ENCODE measurements at regions not wholly inside any gene's neighbourhood (a gene's known extent, or its start where the extent isn't known, plus 50 kb on each side); places are given as distances from the start of the nearest gene placed in this dataset.

DNA sequence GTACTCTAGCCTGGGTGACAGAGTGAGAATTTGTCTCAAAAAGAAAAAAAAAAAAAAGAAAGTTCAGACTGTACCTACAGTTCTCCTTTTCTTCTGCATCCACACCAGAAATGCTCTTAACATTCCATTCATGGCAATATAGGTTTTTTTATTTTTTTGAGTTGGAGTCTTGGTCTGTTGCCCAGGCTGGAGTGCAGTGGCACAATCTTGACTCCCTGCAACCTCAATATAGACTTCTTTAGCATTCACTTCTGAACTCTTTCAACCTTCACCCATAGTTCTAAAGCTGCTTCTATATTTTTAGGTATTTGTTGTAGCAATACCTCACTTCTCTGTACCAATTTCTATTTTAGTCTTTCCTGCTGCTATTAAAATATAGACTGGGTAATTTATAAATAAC is 1095.7 kb downstream of the FLRT2 start:
- Mint-ChIP-seq H3K27me3 (ENCODE audit: insufficient read depth) (no peaks in the 10 kb centered on the region), H3K4me1 (peaks cover 8% of the 10 kb centered on the region), H3K36me3 (ENCODE audit: low read depth) (no peaks in the 10 kb centered on the region), H3K9me3 (no peaks in the 10 kb centered on the region), H3K4me3 (no peak overlapping the region), H3K27ac (no peak overlapping the region)
- Histone ChIP-seq H3K4me3 (ENCODE audit: low read length) (no peak overlapping the region), H3K4me1 (ENCODE audit: control insufficient read depth, insufficient read depth, low read length) (no peaks in the 10 kb centered on the region), H3K9me3 (ENCODE audit: control insufficient read depth, low read length) (peaks cover 13% of the 10 kb centered on the region), H3K9ac (ENCODE audit: extremely low read depth, low read length, poor library complexity, severe bottlenecking) (no peak overlapping the region), H3K36me3 (ENCODE audit: control insufficient read depth, insufficient read depth, low read length) (no peaks in the 10 kb centered on the region), H3K27ac (ENCODE audit: low read depth, low read length) (no peak overlapping the region), H3K27me3 (ENCODE audit: control insufficient read depth, insufficient read depth, low read length, poor library complexity, severe bottlenecking) (no peaks in the 10 kb centered on the region)
- TF ChIP-seq, protein P1, sequence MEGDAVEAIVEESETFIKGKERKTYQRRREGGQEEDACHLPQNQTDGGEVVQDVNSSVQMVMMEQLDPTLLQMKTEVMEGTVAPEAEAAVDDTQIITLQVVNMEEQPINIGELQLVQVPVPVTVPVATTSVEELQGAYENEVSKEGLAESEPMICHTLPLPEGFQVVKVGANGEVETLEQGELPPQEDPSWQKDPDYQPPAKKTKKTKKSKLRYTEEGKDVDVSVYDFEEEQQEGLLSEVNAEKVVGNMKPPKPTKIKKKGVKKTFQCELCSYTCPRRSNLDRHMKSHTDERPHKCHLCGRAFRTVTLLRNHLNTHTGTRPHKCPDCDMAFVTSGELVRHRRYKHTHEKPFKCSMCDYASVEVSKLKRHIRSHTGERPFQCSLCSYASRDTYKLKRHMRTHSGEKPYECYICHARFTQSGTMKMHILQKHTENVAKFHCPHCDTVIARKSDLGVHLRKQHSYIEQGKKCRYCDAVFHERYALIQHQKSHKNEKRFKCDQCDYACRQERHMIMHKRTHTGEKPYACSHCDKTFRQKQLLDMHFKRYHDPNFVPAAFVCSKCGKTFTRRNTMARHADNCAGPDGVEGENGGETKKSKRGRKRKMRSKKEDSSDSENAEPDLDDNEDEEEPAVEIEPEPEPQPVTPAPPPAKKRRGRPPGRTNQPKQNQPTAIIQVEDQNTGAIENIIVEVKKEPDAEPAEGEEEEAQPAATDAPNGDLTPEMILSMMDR (conservative IDR thresholded peaks at IDR 0.05), result no peak
- DNase-seq, result no peak

DNA sequence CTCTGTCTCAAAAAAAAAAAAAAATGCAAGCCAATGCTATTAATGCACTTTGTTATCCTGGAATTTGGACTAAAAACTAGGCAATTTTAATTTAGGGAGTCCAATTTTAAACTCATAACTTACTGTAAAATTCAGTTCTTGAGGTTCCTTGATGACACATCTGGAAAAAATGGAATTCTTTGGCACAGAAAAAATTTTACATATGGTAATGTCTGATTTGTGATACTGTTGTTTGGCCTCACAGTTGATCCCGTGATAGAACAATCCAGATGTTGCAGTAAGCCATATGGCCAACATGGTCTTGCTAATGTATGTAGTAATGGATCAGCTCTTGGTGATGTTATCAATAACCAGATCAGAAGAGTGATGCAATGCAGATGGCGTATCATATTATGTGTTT is 1089.8 kb downstream of the FLRT2 start:
- 84 to 98% methylated on average over 2 of the region's 2 CpGs for WGBS, 2 experiments (ENCODE audit: insufficient coverage in 1 of 2, insufficient read length in 1 of 2)
- TF ChIP-seq, protein P1 (conservative IDR thresholded peaks at IDR 0.05), result no peak
- no peaks in the 10 kb centered on the region for H3K36me3 Mint-ChIP-seq (ENCODE audit: low read depth)

DNA sequence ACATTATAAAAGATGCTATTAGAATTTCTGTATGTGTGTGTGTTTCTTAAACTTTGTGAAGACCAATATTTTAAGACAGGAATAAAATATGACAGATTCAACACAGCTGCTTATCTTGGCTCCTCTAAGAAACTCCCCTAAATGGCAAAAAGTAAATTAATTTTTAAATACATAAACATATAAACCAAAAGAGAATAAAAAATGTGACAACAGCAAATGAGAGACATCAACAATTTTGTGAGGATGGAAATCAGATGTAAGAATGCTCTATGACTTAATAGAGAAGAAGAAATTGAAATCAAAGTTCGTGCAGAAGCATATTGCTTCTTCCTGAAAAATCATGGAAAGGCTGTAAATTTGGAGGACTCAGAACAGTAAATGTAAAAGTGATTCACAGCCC is 1083.8 kb downstream of the FLRT2 start:
- TF ChIP-seq, protein P1 (conservative IDR thresholded peaks at IDR 0.05), result no peak
- Mint-ChIP-seq H3K9me3 (peaks cover 5% of the 10 kb centered on the region), H3K27me3 (ENCODE audit: insufficient read depth) (peaks cover 2% of the 10 kb centered on the region), H3K36me3 (ENCODE audit: low read depth) (no peaks in the 10 kb centered on the region), H3K4me3 (no peak overlapping the region), H3K4me1 (no peaks in the 10 kb centered on the region), H3K27ac (no peak overlapping the region)
- no peak overlapping the region for H3K27ac ChIP-seq (ENCODE audit: low read depth, low read length)
- DNase-seq, result no peak
- no peak overlapping the region for H3K4me3 ChIP-seq (ENCODE audit: low read length)
- H3K36me3 ChIP-seq (ENCODE audit: control insufficient read depth, insufficient read depth, low read length), result no peaks in the 10 kb centered on the region
- no peak overlapping the region for H3K9ac ChIP-seq (ENCODE audit: extremely low read depth, low read length, poor library complexity, severe bottlenecking)
- no peaks in the 10 kb centered on the region for H3K9me3 ChIP-seq (ENCODE audit: control insufficient read depth, low read length)
- H3K4me1 ChIP-seq (ENCODE audit: control insufficient read depth, insufficient read depth, low read length), result no peaks in the 10 kb centered on the region
- no peaks in the 10 kb centered on the region for H3K27me3 ChIP-seq (ENCODE audit: control insufficient read depth, insufficient read depth, low read length, poor library complexity, severe bottlenecking)
- WGBS, 2 experiments (ENCODE audit: insufficient coverage in 1 of 2, insufficient read length in 1 of 2), result 81% methylated on average over 1 of the region's 1 CpG; no CpG with 5 or more reads in 1 of the 2 experiments

More for the DNA sequence above, 1089.8 kb downstream of the FLRT2 start:
- no peak for DNase-seq
- no peaks in the 10 kb centered on the region for H3K36me3 ChIP-seq (ENCODE audit: control insufficient read depth, insufficient read depth, low read length)
- no peak overlapping the region for H3K27ac Mint-ChIP-seq
- no peaks in the 10 kb centered on the region for H3K27me3 Mint-ChIP-seq (ENCODE audit: insufficient read depth)
- no peaks in the 10 kb centered on the region for H3K4me1 Mint-ChIP-seq
- H3K9me3 Mint-ChIP-seq, result no peaks in the 10 kb centered on the region
- no peaks in the 10 kb centered on the region for H3K27me3 ChIP-seq (ENCODE audit: control insufficient read depth, insufficient read depth, low read length, poor library complexity, severe bottlenecking)
- H3K27ac ChIP-seq (ENCODE audit: low read depth, low read length), result no peak overlapping the region
- H3K4me3 ChIP-seq (ENCODE audit: low read length), result no peak overlapping the region
- no peak overlapping the region for H3K4me3 Mint-ChIP-seq
- H3K9me3 ChIP-seq (ENCODE audit: control insufficient read depth, low read length), result no peaks in the 10 kb centered on the region
- no peak overlapping the region for H3K9ac ChIP-seq (ENCODE audit: extremely low read depth, low read length, poor library complexity, severe bottlenecking)
- no peaks in the 10 kb centered on the region for H3K4me1 ChIP-seq (ENCODE audit: control insufficient read depth, insufficient read depth, low read length)

Data from endodermal cell (in vitro differentiated cells).